HCT116 (cell line): ENCODE measurements at regions not wholly inside any gene's neighbourhood (a gene's known extent, or its start where the extent isn't known, plus 50 kb on each side); places are given as distances from the start of the nearest gene placed in this dataset.

ENCODE experiments used
- ATAC-seq: fragments of 200-7000 bp; cut with Tn5 transposase; 2 replicates; pipeline ENCODE4 v1.9.1; 2020; ENCODE audit warnings: mild to moderate bottlenecking, moderate library complexity
- BruUV-seq: library from RNA; stranded (reverse); fragments of 400-500 nt; replicated peaks from 2 replicates; lab custom pipeline; 2021; lab: Mats Ljungman, UMichigan
- CTCF ChIA-PET: fragments of 300-600 bp; sonication (Branson Sonifier 250); formaldehyde crosslinking; loops from one replicate; lab custom pipeline; 2021; ENCODE audit warnings: antibody characterized with exemption; lab: Charles Lee
- POLR2A ChIA-PET: fragments of 300-600, 350-600 bp; sonication (Branson Sonifier 250); formaldehyde crosslinking; loops from one replicate; lab custom pipeline; 2021; ENCODE audit warnings: antibody characterized with exemption; lab: Charles Lee
- RAD21 ChIA-PET, 2 experiments: fragments of 300-600 bp; sonication (Branson Sonifier 250); formaldehyde crosslinking; loops; one replicate each; lab custom pipeline; 2023; ENCODE audit warnings: low total read pairs in 2 of 2; ENCODE audit not compliant: uncharacterized antibody in 2 of 2, unreplicated experiment in 2 of 2, low non-redundant PET in 1 of 2; lab: Charles Lee
- DNase-seq: peaks from one replicate; pipeline ENCODE4 v3.0.0-alpha.2; 2010; ENCODE audit warnings: low read depth, low spot score
- H2AFZ ChIP-seq: fragments of 200-600 bp; shearing (Covaris generic), sonication (generic); 2 replicates; pipeline ENCODE4 v1.6.1; 2017; ENCODE audit warnings: low read depth, mixed run types, mixed read lengths, antibody characterized with exemption, low read length; ENCODE audit not compliant: poor library complexity, severe bottlenecking
- H3K27ac ChIP-seq: 2 replicates; pipeline ENCODE4 v1.5.1; 2012; ENCODE audit warnings: low read depth, low read length
- H3K27me3 ChIP-seq: fragments of 200-600 bp; sonication (generic); 2 replicates; pipeline ENCODE4 v1.6.1; 2016; ENCODE audit warnings: mixed run types, low read length, mixed read lengths; ENCODE audit not compliant: insufficient read depth
- H3K36me3 ChIP-seq, 2 experiments: fragments of 200-500 bp in 1 of 2; fragments of 200-600 bp in 1 of 2; sonication (Bioruptor generic) in 1 of 2; sonication (generic) in 1 of 2; 2 replicates each; pipeline versions ENCODE4 v1.5.1 to v1.6.1; 2014 to 2016; ENCODE audit warnings: low read length in 2 of 2, inconsistent platforms in 1 of 2, mixed read lengths in 1 of 2, mixed run types in 1 of 2; ENCODE audit not compliant: insufficient read depth in 2 of 2, control insufficient read depth in 1 of 2
- H3K4me1 ChIP-seq, 2 experiments: fragments of 200-600 bp in 1 of 2; sonication (generic) in 1 of 2; 2 replicates each; pipeline versions ENCODE4 v1.5.1 to v1.6.1; 2012 to 2017; ENCODE audit warnings: low read length in 2 of 2, inconsistent platforms in 1 of 2, mild to moderate bottlenecking in 1 of 2, mixed read lengths in 1 of 2, mixed run types in 1 of 2, moderate library complexity in 1 of 2; ENCODE audit not compliant: insufficient read depth in 2 of 2, control insufficient read depth in 1 of 2
- H3K4me2 ChIP-seq: fragments of 200-600 bp; sonication (generic); 2 replicates; pipeline ENCODE4 v1.6.1; 2017; ENCODE audit warnings: mixed run types, low read length, mixed read lengths
- H3K4me3 ChIP-seq, 2 experiments: fragments of 200-600 bp in 1 of 2; sonication (generic) in 1 of 2; replicated peaks in 1 of 2; 2 replicates each; pipeline ENCODE4 v1.5.1; 2011 to 2016; ENCODE audit warnings: low read length in 2 of 2, control low read depth in 1 of 2, low read depth in 1 of 2, mild to moderate bottlenecking in 1 of 2, mixed read lengths in 1 of 2, mixed run types in 1 of 2
- H3K79me2 ChIP-seq: fragments of 200-600 bp; sonication (generic); 2 replicates; pipeline ENCODE4 v1.6.1; 2017; ENCODE audit warnings: mild to moderate bottlenecking, mixed run types, low read length, moderate library complexity, mixed read lengths; ENCODE audit not compliant: insufficient read depth
- H3K9ac ChIP-seq: fragments of 200-600 bp; sonication (generic); 2 replicates; pipeline ENCODE4 v1.6.1; 2016; ENCODE audit warnings: low read length, mixed read lengths
- H3K9me2 ChIP-seq: fragments of 200-600 bp; sonication (generic), shearing (Covaris generic); 2 replicates; pipeline ENCODE4 v1.6.1; 2017; ENCODE audit warnings: mixed run types, mild to moderate bottlenecking, moderate library complexity; ENCODE audit not compliant: insufficient read depth
- H3K9me3 ChIP-seq, 2 experiments: fragments of 200-500 bp in 1 of 2; fragments of 200-600 bp in 1 of 2; sonication (Bioruptor generic) in 1 of 2; sonication (generic) in 1 of 2; 2 replicates each; pipeline ENCODE4 v1.6.1; 2014 to 2017; ENCODE audit warnings: low read length in 2 of 2, mixed read lengths in 2 of 2, inconsistent platforms in 1 of 2, low read depth in 1 of 2, mild to moderate bottlenecking in 1 of 2, mixed run types in 1 of 2, moderate library complexity in 1 of 2; ENCODE audit not compliant: control insufficient read depth in 1 of 2, insufficient read depth in 1 of 2
- H4K20me1 ChIP-seq: fragments of 200-600 bp; sonication (generic), shearing (Covaris generic); 2 replicates; pipeline ENCODE4 v1.6.1; 2017; ENCODE audit warnings: mixed run types, mild to moderate bottlenecking, moderate library complexity; ENCODE audit not compliant: insufficient read depth
- CBX3 ChIP-seq: IDR thresholded peaks from 2 replicates; pipeline ENCODE4 v1.6.1; 2012; ENCODE audit warnings: low read depth
- EZH2phosphoT487 ChIP-seq: fragments of 200-600 bp; IDR thresholded peaks from 2 replicates; pipeline ENCODE4 v1.6.1; 2018; ENCODE audit warnings: antibody characterized with exemption, borderline replicate concordance
- FOSL1 ChIP-seq: IDR thresholded peaks from 2 replicates; pipeline ENCODE4 v1.6.1; 2012; ENCODE audit warnings: low read depth
- MAX ChIP-seq: IDR thresholded peaks from 2 replicates; pipeline ENCODE4 v1.6.1; 2012
- REST ChIP-seq: IDR thresholded peaks from 2 replicates; pipeline ENCODE4 v1.6.1; 2012; ENCODE audit warnings: low read depth
- SP1 ChIP-seq: IDR thresholded peaks from 2 replicates; pipeline ENCODE4 v1.6.1; 2012; ENCODE audit warnings: low read depth
- intact Hi-C: fragments of 100-400 bp; cut with micrococcal nuclease; formaldehyde crosslinking; loops from 2 replicates; pipeline ENCODE4 v1.10.0; 2022

GRCh38 chr7:79563821-79564522 is 110.5 kb upstream of the MAGI2 start:
- ATAC-seq = no peak

More at GRCh38 chr7:79563821-79564522, 110.5 kb upstream of the MAGI2 start:
- Histone ChIP-seq H3K4me1 (no peaks in the 10 kb centered on the region; a peak in 1 of 4 replicates), H3K9me2 (no peaks in the 10 kb centered on the region), H3K36me3 (no peaks in the 10 kb centered on the region), H3K79me2 (no peaks in the 10 kb centered on the region), H3K9me3 (no peaks in the 10 kb centered on the region), H3K27ac (no peak overlapping the region), H4K20me1 (no peaks in the 10 kb centered on the region), H3K27me3 (no peaks in the 10 kb centered on the region), H2AFZ (no peak overlapping the region), H3K4me3 (no peak overlapping the region), H3K4me2 (no peak overlapping the region), H3K9ac (no peak overlapping the region)
- intact Hi-C loops = no loop called here
- no peak for TF ChIP-seq REST
- TF ChIP-seq EZH2phosphoT487 = no peak
- no peak for TF ChIP-seq SP1
- no peak for TF ChIP-seq CBX3
- no peak for TF ChIP-seq FOSL1
- no peak for TF ChIP-seq MAX
- no TSS peak for BruUV-seq
- RAD21 ChIA-PET = no interaction called here
- DNase-seq = no peak
- CTCF ChIA-PET = no interaction called here
- POLR2A ChIA-PET = no interaction called here
